ENCODE measurements at regions not wholly inside any gene's neighbourhood (a gene's known extent, or its start where the extent isn't known, plus 50 kb on each side); places are given as distances from the start of the nearest gene placed in this dataset.

GRCh38 chr5:6190838-6191237 is 187.5 kb downstream of the MED10 start:
- TF ChIP-seq CTCF (optimal IDR thresholded peaks at IDR 0.05 in 1 of 3, IDR thresholded peaks at IDR 0.05 in 1 of 3, conservative IDR thresholded peaks at IDR 0.05 in 1 of 3; ENCODE audit: extremely low read depth in 1 of 3, insufficient read depth in 2 of 3, low read length in 3 of 3): no peak
- TF ChIP-seq EZH2 (IDR thresholded peaks at IDR 0.05; ENCODE audit: low read length): no peak

All from keratinocyte (primary cell).